Right lobe of liver (tissue), 4 donors: ENCODE measurements at regions not wholly inside any gene's neighbourhood (a gene's known extent, or its start where the extent isn't known, plus 50 kb on each side); places are given as distances from the start of the nearest gene placed in this dataset.

Source experiments
- POLR2A ChIP-seq: fragments of 450-650 bp; IDR thresholded peaks from one replicate; pipeline ENCODE4 v1.6.1; 2017; ENCODE audit warnings: antibody characterized with exemption, mild to moderate bottlenecking
- TF ChIP-seq, protein P1 (sequence below), 4 donors: fragments of 200-600 bp in 3 of 4; fragments of 450-650 bp in 1 of 4; IDR thresholded peaks; one replicate each; pipeline versions ENCODE4 v1.5.1 to v1.8.0; 2016 to 2022; ENCODE audit warnings: antibody characterized with exemption in 4 of 4, mild to moderate bottlenecking in 2 of 4
- donor health status: DM: no; HTN: no; CAD: no.
- donor health status: DM: no; HTN: no; CAD: no.
- donor health status: DM: no; HTN: yes; CAD: no.

DNA sequence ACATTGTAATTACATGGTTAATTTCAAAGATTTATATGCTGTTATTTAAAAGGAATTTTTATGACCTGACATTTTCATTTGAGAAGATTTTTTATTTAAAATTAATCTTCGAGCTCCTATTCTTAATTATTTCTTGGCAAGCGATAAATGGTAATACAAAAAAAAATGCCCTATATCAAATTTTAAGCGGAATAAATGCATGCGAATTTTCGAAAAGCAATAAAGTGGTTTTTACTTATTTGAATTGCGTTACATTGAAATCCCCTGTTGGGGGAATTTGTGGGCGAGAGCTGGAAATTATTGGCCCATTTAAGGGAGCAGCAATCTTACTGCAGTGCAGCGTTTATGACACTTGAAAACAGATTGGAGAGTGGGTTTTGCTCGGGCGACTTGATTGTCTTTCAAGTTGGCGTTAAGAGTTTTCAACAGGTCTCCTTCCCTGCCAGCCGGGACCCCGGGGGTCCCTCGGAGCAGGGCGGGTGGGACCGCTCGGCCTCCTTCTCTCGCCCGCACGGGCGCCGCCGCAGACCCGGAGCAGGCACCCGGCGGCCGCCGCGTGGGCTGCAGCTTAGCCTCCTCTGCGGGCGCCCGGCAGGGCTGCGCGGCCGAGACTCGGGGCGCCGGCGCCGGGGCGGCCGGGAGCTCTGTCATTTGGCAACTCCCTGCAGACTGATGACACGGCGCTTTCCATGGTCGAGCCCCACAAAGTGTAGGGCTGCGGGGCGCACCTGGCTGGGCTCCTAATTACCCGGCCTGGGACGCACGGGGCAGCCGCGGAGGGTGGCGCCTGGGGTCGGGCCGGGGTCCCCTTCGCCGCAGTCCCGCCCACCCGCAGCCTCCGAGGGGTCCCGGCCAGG is 255.1 kb upstream of the SOX21 start:
- no peak for TF ChIP-seq POLR2A
- TF ChIP-seq, protein P1, sequence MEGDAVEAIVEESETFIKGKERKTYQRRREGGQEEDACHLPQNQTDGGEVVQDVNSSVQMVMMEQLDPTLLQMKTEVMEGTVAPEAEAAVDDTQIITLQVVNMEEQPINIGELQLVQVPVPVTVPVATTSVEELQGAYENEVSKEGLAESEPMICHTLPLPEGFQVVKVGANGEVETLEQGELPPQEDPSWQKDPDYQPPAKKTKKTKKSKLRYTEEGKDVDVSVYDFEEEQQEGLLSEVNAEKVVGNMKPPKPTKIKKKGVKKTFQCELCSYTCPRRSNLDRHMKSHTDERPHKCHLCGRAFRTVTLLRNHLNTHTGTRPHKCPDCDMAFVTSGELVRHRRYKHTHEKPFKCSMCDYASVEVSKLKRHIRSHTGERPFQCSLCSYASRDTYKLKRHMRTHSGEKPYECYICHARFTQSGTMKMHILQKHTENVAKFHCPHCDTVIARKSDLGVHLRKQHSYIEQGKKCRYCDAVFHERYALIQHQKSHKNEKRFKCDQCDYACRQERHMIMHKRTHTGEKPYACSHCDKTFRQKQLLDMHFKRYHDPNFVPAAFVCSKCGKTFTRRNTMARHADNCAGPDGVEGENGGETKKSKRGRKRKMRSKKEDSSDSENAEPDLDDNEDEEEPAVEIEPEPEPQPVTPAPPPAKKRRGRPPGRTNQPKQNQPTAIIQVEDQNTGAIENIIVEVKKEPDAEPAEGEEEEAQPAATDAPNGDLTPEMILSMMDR (IDR thresholded peaks at IDR 0.05) = no peak
